ENCODE measurements at regions not wholly inside any gene's neighbourhood (a gene's known extent, or its start where the extent isn't known, plus 50 kb on each side); places are given as distances from the start of the nearest gene placed in this dataset.

DNA sequence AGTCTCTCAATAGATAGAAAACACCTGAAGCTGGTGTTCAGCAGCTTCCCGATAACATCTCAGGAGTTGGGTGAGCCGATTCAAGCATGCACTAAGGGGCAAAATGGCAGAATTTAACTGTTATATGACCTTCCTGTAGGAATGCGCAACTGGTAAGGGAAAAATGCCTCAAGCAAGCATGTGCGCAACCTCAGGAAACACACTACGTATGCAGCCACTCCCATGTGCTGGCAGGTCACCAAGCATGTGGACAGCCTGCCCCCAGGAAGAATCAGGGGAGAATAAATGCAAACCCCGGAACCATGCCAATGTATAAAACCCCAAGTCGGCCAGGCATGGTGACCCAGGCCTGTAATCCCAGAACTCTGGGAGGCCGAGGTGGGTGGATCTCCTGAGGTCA is 645.6 kb downstream of the NYAP2 start:
- ChIA-PET POLR2A (no interaction called here), CTCF (interaction anchor here (0.8 kb wide), 1 partner anchor 11 kb away, joined by 3 read pairs; no protein-coding TSS in a partner anchor)
- DNase-seq (no peak), ATAC-seq (no peak)
- intact Hi-C loops (cut with micrococcal nuclease), result no loop called here
- TF ChIP-seq, protein P1, sequence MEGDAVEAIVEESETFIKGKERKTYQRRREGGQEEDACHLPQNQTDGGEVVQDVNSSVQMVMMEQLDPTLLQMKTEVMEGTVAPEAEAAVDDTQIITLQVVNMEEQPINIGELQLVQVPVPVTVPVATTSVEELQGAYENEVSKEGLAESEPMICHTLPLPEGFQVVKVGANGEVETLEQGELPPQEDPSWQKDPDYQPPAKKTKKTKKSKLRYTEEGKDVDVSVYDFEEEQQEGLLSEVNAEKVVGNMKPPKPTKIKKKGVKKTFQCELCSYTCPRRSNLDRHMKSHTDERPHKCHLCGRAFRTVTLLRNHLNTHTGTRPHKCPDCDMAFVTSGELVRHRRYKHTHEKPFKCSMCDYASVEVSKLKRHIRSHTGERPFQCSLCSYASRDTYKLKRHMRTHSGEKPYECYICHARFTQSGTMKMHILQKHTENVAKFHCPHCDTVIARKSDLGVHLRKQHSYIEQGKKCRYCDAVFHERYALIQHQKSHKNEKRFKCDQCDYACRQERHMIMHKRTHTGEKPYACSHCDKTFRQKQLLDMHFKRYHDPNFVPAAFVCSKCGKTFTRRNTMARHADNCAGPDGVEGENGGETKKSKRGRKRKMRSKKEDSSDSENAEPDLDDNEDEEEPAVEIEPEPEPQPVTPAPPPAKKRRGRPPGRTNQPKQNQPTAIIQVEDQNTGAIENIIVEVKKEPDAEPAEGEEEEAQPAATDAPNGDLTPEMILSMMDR (IDR thresholded peaks at IDR 0.05), result no peak
- no peaks in the 10 kb centered on the region for H3K36me3 Mint-ChIP-seq (ENCODE audit: low read depth)
- H3K9me3 Mint-ChIP-seq, result no peaks in the 10 kb centered on the region
- no peak overlapping the region for H3K27ac Mint-ChIP-seq
- H3K27me3 Mint-ChIP-seq, result peaks cover 7% of the 10 kb centered on the region
- no peak overlapping the region for H3K4me3 Mint-ChIP-seq
- H3K4me1 Mint-ChIP-seq (ENCODE audit: low read depth), result no peaks in the 10 kb centered on the region

DNA sequence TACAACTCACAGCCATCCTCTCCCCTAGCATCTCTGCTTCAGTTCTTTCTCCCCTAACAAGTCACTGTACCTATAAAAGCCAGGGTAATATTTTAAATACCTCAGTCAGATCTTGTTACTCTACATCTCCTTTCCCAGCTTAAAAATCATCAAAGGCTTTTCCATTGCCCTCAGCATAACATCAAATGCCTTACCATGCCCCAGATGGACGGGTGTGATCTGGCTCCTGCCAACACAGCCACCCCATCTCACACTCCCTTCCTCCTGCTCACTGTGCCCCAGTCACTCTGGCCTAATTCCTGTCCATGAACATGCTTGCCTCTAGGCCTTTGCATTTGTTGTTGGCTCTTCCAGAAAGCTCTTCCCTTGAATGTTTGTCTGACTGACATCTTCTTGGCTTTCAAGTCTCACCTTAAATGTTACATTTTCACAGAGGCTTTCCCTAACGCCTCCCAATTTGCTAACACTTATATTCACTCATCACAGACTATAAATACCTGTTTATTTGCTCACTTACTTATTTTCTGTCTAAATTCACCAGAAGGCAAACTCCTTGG is 640.9 kb downstream of the NYAP2 start:
- ChIA-PET CTCF (no interaction called here), POLR2A (no interaction called here)
- DNase-seq, result no peak
- TF ChIP-seq, protein P1 (IDR thresholded peaks at IDR 0.05), result no peak
- Mint-ChIP-seq H3K9me3 (no peaks in the 10 kb centered on the region), H3K4me1 (ENCODE audit: low read depth) (no peaks in the 10 kb centered on the region), H3K27me3 (peaks cover 15% of the 10 kb centered on the region), H3K4me3 (no peak overlapping the region), H3K36me3 (ENCODE audit: low read depth) (no peaks in the 10 kb centered on the region), H3K27ac (no peak overlapping the region)
- no peak for ATAC-seq
- intact Hi-C loops (cut with micrococcal nuclease), result no loop called here

DNA sequence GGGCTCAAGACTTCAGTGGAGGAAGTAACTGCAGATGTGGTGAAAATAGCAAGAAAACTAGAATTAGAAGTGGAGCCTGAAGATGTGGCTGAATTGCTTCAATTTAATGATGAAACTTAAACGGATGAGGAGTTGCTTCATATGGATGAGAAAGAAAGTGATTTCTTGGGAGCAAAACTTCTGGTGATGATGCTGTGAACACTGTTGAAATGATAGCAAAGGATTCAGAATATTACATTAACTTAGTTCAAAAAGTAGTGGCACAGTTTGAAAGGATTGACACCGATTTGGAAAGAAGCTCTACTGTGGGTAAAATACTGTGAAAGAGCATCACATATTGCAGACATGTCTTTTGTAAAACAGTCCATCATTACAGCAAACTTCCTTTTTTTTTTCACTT is 638.0 kb downstream of the NYAP2 start:
- Mint-ChIP-seq H3K4me1 (ENCODE audit: low read depth) (peaks cover under 1% of the 10 kb centered on the region), H3K4me3 (no peak overlapping the region), H3K36me3 (ENCODE audit: low read depth) (no peaks in the 10 kb centered on the region), H3K27ac (no peak overlapping the region), H3K27me3 (peaks cover 26% of the 10 kb centered on the region), H3K9me3 (no peaks in the 10 kb centered on the region)
- CTCF ChIA-PET, result no interaction called here
- POLR2A ChIA-PET, result no interaction called here
- no peak for ATAC-seq
- intact Hi-C loops (cut with micrococcal nuclease), result no loop called here
- TF ChIP-seq, protein P1 (IDR thresholded peaks at IDR 0.05), result no peak
- DNase-seq, result no peak

DNA sequence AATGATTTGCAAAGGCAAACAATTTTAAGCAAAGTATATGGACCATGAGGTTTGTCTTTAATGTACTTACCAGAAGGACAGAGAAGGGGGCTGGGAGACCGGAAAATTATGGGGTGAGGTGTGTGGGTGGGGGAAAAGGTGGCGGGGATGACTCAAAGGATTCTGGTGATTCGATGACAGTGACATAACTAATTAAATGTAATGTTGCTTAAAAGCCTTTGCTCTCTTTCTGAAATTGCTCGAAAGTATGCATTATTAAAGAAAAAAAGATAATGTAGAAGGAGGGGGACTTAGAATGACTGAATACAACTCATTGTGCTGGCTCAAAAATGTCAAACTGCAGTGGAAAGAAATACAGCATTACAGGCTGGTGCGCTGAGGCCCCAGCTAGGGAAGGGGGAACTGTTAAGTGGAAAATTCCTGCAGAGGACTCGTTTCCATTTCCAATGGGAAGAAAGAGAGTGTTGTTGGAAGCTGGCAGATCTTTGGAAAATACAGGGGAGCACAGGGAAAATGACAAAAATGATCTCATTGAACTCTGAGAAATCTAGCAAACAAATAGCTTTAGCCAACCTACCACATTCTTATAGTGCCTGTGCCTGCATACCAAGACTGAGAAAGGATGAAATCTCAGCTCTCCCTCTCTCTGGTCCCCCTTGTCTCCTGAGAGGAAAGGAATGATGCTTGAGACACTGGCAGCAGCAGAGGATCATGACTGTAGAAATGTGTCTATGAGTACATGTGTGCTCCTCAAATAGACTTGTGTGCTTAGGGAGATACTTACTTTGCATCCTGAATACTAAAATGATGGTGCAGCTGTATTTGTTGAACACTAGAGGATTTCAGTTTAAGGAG is 632.4 kb downstream of the NYAP2 start:
- ChIA-PET POLR2A (interaction anchor here (1.0 kb wide), 1 partner anchor 805 kb away, joined by 3 read pairs; the partner anchor contains the start of gene RHBDD1), CTCF (no interaction called here)
- TF ChIP-seq, protein P1 (IDR thresholded peaks at IDR 0.05), result no peak
- intact Hi-C loops (cut with micrococcal nuclease), result no loop called here
- Mint-ChIP-seq H3K9me3 (no peaks in the 10 kb centered on the region), H3K4me3 (peak overlapping the region; percentile 73), H3K27me3 (peaks cover 48% of the 10 kb centered on the region), H3K36me3 (ENCODE audit: low read depth) (no peaks in the 10 kb centered on the region), H3K27ac (peak overlapping the region; percentile 77), H3K4me1 (ENCODE audit: low read depth) (peaks cover 27% of the 10 kb centered on the region)
- peak; percentile 77 for ATAC-seq
- DNase-seq, result peak; percentile 83
